ENCODE measurements at regions not wholly inside any gene's neighbourhood (a gene's known extent, or its start where the extent isn't known, plus 50 kb on each side); places are given as distances from the start of the nearest gene placed in this dataset.

GRCh38 chr15:72856549-72857040, 73.0 kb upstream of the ADPGK start:
- ChIA-PET POLR2A (no interaction called here), CTCF (no interaction called here)
- TF ChIP-seq BHLHE40 (IDR thresholded peaks at IDR 0.05; ENCODE audit: borderline replicate concordance) (no peak), SP1 (IDR thresholded peaks at IDR 0.05) (no peak), LEF1 (IDR thresholded peaks at IDR 0.05; ENCODE audit: borderline replicate concordance) (no peak), PKNOX1 (IDR thresholded peaks at IDR 0.05) (no peak), NFRKB (IDR thresholded peaks at IDR 0.05) (no peak), TARDBP (IDR thresholded peaks at IDR 0.05) (no peak)
- no peak for DNase-seq (ENCODE audit: extremely low spot score)

GRCh38 chr15:72855791-72856190, 72.2 kb upstream of the ADPGK start:
- TF ChIP-seq TARDBP (IDR thresholded peaks at IDR 0.05): no peak
- TF ChIP-seq SP1 (IDR thresholded peaks at IDR 0.05): no peak
- TF ChIP-seq ARNT (IDR thresholded peaks at IDR 0.05): no peak
- TF ChIP-seq LEF1 (IDR thresholded peaks at IDR 0.05; ENCODE audit: borderline replicate concordance): no peak
- no peak for TF ChIP-seq ELF4 (IDR thresholded peaks at IDR 0.05)
- TF ChIP-seq FOXK2 (IDR thresholded peaks at IDR 0.05): no peak
- TF ChIP-seq L3MBTL2 (conservative IDR thresholded peaks at IDR 0.05): no peak
- TF ChIP-seq CTBP1 (IDR thresholded peaks at IDR 0.05; ENCODE audit: borderline replicate concordance): no peak
- no peak for TF ChIP-seq FOXM1 (IDR thresholded peaks at IDR 0.05; ENCODE audit: borderline replicate concordance)
- TF ChIP-seq ZNF384 (IDR thresholded peaks at IDR 0.05): no peak
- no peak for TF ChIP-seq HDGF (IDR thresholded peaks at IDR 0.05; ENCODE audit: borderline replicate concordance)
- no peak for TF ChIP-seq FOXA1 (IDR thresholded peaks at IDR 0.05)
- no peak for TF ChIP-seq BHLHE40 (IDR thresholded peaks at IDR 0.05; ENCODE audit: borderline replicate concordance)
- no peak for TF ChIP-seq SUZ12 (IDR thresholded peaks at IDR 0.05)
- no peak for TF ChIP-seq NFRKB (IDR thresholded peaks at IDR 0.05)
- TF ChIP-seq PKNOX1 (IDR thresholded peaks at IDR 0.05): no peak
- ChIA-PET CTCF (no interaction called here), POLR2A (no interaction called here)
- DNase-seq (ENCODE audit: extremely low spot score): no peak

- CTCF ChIA-PET: interaction anchor here (1.7 kb wide), 1 partner anchor 18 kb away, joined by 4 read pairs; no protein-coding TSS in a partner anchor
- TF ChIP-seq FOXK2 (IDR thresholded peaks at IDR 0.05) (no peak), HDGF (IDR thresholded peaks at IDR 0.05; ENCODE audit: borderline replicate concordance) (no peak), FOXA1 (IDR thresholded peaks at IDR 0.05) (no peak), NFRKB (IDR thresholded peaks at IDR 0.05) (no peak), PKNOX1 (IDR thresholded peaks at IDR 0.05) (no peak), CTBP1 (IDR thresholded peaks at IDR 0.05; ENCODE audit: borderline replicate concordance) (no peak)
- POLR2A ChIA-PET: no interaction called here
- no peak for DNase-seq (ENCODE audit: extremely low spot score)
Measured at GRCh38 chr15:72852273-72852672, 68.7 kb upstream of the ADPGK start.

- TF ChIP-seq CTBP1 (IDR thresholded peaks at IDR 0.05; ENCODE audit: borderline replicate concordance): no peak
- no peak for TF ChIP-seq ELF4 (IDR thresholded peaks at IDR 0.05)
- TF ChIP-seq SP1 (IDR thresholded peaks at IDR 0.05): no peak
- TF ChIP-seq HDGF (IDR thresholded peaks at IDR 0.05; ENCODE audit: borderline replicate concordance): no peak
- no peak for TF ChIP-seq FOXM1 (IDR thresholded peaks at IDR 0.05; ENCODE audit: borderline replicate concordance)
- TF ChIP-seq L3MBTL2 (conservative IDR thresholded peaks at IDR 0.05): no peak
- no peak for TF ChIP-seq LEF1 (IDR thresholded peaks at IDR 0.05; ENCODE audit: borderline replicate concordance)
- no peak for TF ChIP-seq SUZ12 (IDR thresholded peaks at IDR 0.05)
- no peak for TF ChIP-seq PKNOX1 (IDR thresholded peaks at IDR 0.05)
- TF ChIP-seq BHLHE40 (IDR thresholded peaks at IDR 0.05; ENCODE audit: borderline replicate concordance): no peak
- no peak for TF ChIP-seq ZNF384 (IDR thresholded peaks at IDR 0.05)
- DNase-seq (ENCODE audit: extremely low spot score): no peak
- CTCF ChIA-PET: no interaction called here
Measured at GRCh38 chr15:72851586-72851985, 68.0 kb upstream of the ADPGK start.

GRCh38 chr15:72850833-72851232, 67.3 kb upstream of the ADPGK start:
- no peak for DNase-seq (ENCODE audit: extremely low spot score)
- POLR2A ChIA-PET: no interaction called here
- TF ChIP-seq FOXA1 (IDR thresholded peaks at IDR 0.05) (no peak), HDGF (IDR thresholded peaks at IDR 0.05; ENCODE audit: borderline replicate concordance) (no peak), LEF1 (IDR thresholded peaks at IDR 0.05; ENCODE audit: borderline replicate concordance) (no peak), ZNF384 (IDR thresholded peaks at IDR 0.05) (no peak)
- CTCF ChIA-PET: no interaction called here

More at GRCh38 chr15:72851586-72851985, 68.0 kb upstream of the ADPGK start:
- POLR2A ChIA-PET: no interaction called here

GRCh38 chr15:72847806-72848205, 64.2 kb upstream of the ADPGK start:
- DNase-seq (ENCODE audit: extremely low spot score): no peak
- no peak for TF ChIP-seq FOXM1 (IDR thresholded peaks at IDR 0.05; ENCODE audit: borderline replicate concordance)
- no peak for TF ChIP-seq BHLHE40 (IDR thresholded peaks at IDR 0.05; ENCODE audit: borderline replicate concordance)
- TF ChIP-seq CTBP1 (IDR thresholded peaks at IDR 0.05; ENCODE audit: borderline replicate concordance): no peak
- TF ChIP-seq SUZ12 (IDR thresholded peaks at IDR 0.05): no peak
- no peak for TF ChIP-seq NFRKB (IDR thresholded peaks at IDR 0.05)
- TF ChIP-seq ELF4 (IDR thresholded peaks at IDR 0.05): no peak
- no peak for TF ChIP-seq SP1 (IDR thresholded peaks at IDR 0.05)
- no peak for TF ChIP-seq LEF1 (IDR thresholded peaks at IDR 0.05; ENCODE audit: borderline replicate concordance)
- TF ChIP-seq HDGF (IDR thresholded peaks at IDR 0.05; ENCODE audit: borderline replicate concordance): no peak
- no peak for TF ChIP-seq PKNOX1 (IDR thresholded peaks at IDR 0.05)
- TF ChIP-seq ZNF384 (IDR thresholded peaks at IDR 0.05): no peak
- TF ChIP-seq L3MBTL2 (conservative IDR thresholded peaks at IDR 0.05): no peak
- no peak for TF ChIP-seq FOXK2 (IDR thresholded peaks at IDR 0.05)
- POLR2A ChIA-PET: no interaction called here
- CTCF ChIA-PET: no interaction called here

All from HEK293T (cell line).